Astrocyte (in vitro differentiated cells and primary cell): ENCODE measurements at regions not wholly inside any gene's neighbourhood (a gene's known extent, or its start where the extent isn't known, plus 50 kb on each side); places are given as distances from the start of the nearest gene placed in this dataset.
"Not testable (repeated sequence)": the region's sequence is repeated elsewhere in the genome, so short reads cannot be mapped to it uniquely, and the experiment has no call there.

Experiments used
- EZH2 ChIP-seq: IDR thresholded peaks from 2 replicates; pipeline ENCODE4 v1.6.1; 2012; ENCODE audit warnings: mild to moderate bottlenecking, low read length, inconsistent platforms; ENCODE audit not compliant: insufficient read depth
- TF ChIP-seq, protein P1 (sequence below): IDR thresholded peaks from 2 replicates; pipeline ENCODE4 v1.5.1; 2011; ENCODE audit warnings: low read depth, mild to moderate bottlenecking, inconsistent platforms, low read length, moderate library complexity; ENCODE audit not compliant: insufficient read depth

DNA sequence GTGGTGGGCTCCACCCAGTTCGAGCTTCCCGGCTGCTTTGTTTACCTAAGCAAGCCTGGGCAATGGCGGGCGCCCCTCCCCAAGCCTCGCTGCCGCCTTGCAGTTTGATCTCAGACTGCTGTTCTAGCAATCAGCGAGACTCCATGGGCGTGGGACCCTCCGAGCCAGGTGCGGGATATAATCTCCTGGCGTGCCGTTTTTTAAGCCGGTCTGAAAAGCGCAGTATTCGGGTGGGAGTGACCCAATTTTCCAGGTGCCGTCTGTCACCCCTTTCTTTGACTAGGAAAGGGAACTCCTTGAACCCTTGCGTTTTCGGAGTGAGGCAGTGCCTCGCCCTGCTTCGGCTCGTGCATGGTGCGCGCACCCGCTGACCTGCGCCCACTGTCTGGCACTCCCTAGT, 94.4 kb downstream of the ASMT start:
- TF ChIP-seq EZH2, result not testable (repeated sequence)
- TF ChIP-seq, protein P1, sequence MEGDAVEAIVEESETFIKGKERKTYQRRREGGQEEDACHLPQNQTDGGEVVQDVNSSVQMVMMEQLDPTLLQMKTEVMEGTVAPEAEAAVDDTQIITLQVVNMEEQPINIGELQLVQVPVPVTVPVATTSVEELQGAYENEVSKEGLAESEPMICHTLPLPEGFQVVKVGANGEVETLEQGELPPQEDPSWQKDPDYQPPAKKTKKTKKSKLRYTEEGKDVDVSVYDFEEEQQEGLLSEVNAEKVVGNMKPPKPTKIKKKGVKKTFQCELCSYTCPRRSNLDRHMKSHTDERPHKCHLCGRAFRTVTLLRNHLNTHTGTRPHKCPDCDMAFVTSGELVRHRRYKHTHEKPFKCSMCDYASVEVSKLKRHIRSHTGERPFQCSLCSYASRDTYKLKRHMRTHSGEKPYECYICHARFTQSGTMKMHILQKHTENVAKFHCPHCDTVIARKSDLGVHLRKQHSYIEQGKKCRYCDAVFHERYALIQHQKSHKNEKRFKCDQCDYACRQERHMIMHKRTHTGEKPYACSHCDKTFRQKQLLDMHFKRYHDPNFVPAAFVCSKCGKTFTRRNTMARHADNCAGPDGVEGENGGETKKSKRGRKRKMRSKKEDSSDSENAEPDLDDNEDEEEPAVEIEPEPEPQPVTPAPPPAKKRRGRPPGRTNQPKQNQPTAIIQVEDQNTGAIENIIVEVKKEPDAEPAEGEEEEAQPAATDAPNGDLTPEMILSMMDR, result not testable (repeated sequence)
